ENCODE measurements at regions not wholly inside any gene's neighbourhood (a gene's known extent, or its start where the extent isn't known, plus 50 kb on each side); places are given as distances from the start of the nearest gene placed in this dataset.
"Not testable (repeated sequence)": the region's sequence is repeated elsewhere in the genome, so short reads cannot be mapped to it uniquely, and the experiment has no call there.

- no peak for ATAC-seq
- Histone ChIP-seq H3K9me3 (no peaks in the 10 kb centered on the region), H3K27me3 (no peaks in the 10 kb centered on the region), H3K27ac (no peak overlapping the region), H3K4me3 (no peak overlapping the region), H3K36me3 (no peaks in the 10 kb centered on the region), H3K4me1 (no peaks in the 10 kb centered on the region)
- TF ChIP-seq CTCF (IDR thresholded peaks at IDR 0.05) (no peak), POLR2A (IDR thresholded peaks at IDR 0.05) (no peak), EP300 (IDR thresholded peaks at IDR 0.05) (no peak), POLR2AphosphoS5 (IDR thresholded peaks at IDR 0.05) (no peak)
- WGBS, 2 donors (ENCODE audit: low coverage in 1 of 2) = 57 to 89% methylated on average over 5 to 7 of the region's 7 CpGs
These were observed 88.9 kb downstream of the MOGAT1 start for GRCh38 chr2:222760301-222760897.

GRCh38 chr2:222761888-222762287 is 90.4 kb downstream of the MOGAT1 start:
- TF ChIP-seq POLR2AphosphoS5 (IDR thresholded peaks at IDR 0.05) (no peak), EP300 (IDR thresholded peaks at IDR 0.05) (no peak), CTCF (IDR thresholded peaks at IDR 0.05) (no peak), POLR2A (IDR thresholded peaks at IDR 0.05) (no peak)
- no peaks in the 10 kb centered on the region for H3K9me3 ChIP-seq
- no peaks in the 10 kb centered on the region for H3K27me3 ChIP-seq
- ATAC-seq = no peak
- no peaks in the 10 kb centered on the region for H3K36me3 ChIP-seq
- 80 to 97% methylated on average over 1 to 3 of the region's 3 CpGs for WGBS, 2 donors (ENCODE audit: low coverage in 1 of 2)
- no peaks in the 10 kb centered on the region for H3K4me1 ChIP-seq
- no peak overlapping the region for H3K27ac ChIP-seq
- H3K4me3 ChIP-seq = no peak overlapping the region

- no peaks in the 10 kb centered on the region for H3K27me3 ChIP-seq
- no peak overlapping the region for H3K27ac ChIP-seq
- 56 to 71% methylated on average over 2 of the region's 2 CpGs for WGBS, 2 donors (ENCODE audit: low coverage in 1 of 2)
- H3K36me3 ChIP-seq = no peaks in the 10 kb centered on the region
- H3K4me1 ChIP-seq = no peaks in the 10 kb centered on the region
- ATAC-seq = no peak
- H3K9me3 ChIP-seq = no peaks in the 10 kb centered on the region
- TF ChIP-seq POLR2AphosphoS5 (IDR thresholded peaks at IDR 0.05) (no peak), POLR2A (IDR thresholded peaks at IDR 0.05) (no peak), EP300 (IDR thresholded peaks at IDR 0.05) (no peak), CTCF (IDR thresholded peaks at IDR 0.05) (no peak)
- H3K4me3 ChIP-seq = no peak overlapping the region
These were observed 90.9 kb downstream of the MOGAT1 start for GRCh38 chr2:222762342-222762741.

- not testable (repeated sequence) for H3K36me3 ChIP-seq, H3K4me3 ChIP-seq, ATAC-seq, H3K27ac ChIP-seq, H3K27me3 ChIP-seq, H3K9me3 ChIP-seq, H3K4me1 ChIP-seq
- 65 to 100% methylated on average over 3 to 5 of the region's 5 CpGs for WGBS, 2 donors (ENCODE audit: low coverage in 1 of 2)
These were observed 94.4 kb downstream of the MOGAT1 start for GRCh38 chr2:222765883-222766282.

DNA sequence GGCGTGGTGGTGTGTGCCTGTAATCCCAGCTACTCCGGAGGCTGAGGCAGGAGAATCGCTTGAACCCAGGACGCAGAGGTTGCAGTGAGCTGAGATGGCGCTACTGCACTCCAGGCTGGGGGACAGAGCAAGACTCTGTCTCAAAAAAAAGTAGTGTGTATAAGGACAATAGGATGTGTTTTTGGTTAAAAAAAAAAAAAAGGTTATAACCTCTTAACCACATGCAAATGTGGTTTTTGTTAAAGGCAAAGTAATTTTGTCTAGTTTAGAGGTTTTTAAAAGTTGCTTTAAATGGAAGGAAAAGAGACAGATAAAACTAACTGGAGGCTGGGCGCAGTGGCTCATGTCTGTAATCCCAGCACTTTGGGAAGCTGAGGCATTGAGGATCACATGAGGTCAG is 92.8 kb upstream of the ACSL3 start:
- not testable (repeated sequence) for H3K4me1 ChIP-seq, ATAC-seq, H3K36me3 ChIP-seq, H3K27ac ChIP-seq, H3K27me3 ChIP-seq, H3K9me3 ChIP-seq, H3K4me3 ChIP-seq
- 85 to 100% methylated on average over 1 to 6 of the region's 6 CpGs for WGBS, 2 donors (ENCODE audit: low coverage in 1 of 2)

DNA sequence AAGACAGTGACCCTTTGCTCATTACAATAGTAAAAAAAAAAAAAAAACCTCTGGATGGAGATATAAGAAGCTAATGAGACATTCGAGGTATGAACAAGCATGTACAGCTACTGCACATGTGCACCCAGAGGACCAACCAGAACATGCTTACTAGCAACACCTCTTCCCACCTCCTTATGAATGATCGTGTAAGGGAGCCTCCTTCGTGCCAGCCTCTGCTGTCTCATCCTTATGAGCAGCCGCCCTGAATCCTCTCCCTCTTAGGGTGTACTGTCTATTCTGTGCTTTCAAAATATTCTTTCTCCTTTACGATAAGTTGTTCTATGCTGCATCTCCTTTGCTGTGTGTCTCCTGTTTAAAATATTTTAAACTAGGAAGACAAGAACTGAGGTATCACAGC is 91.4 kb upstream of the ACSL3 start:
- Histone ChIP-seq H3K36me3 (no peaks in the 10 kb centered on the region), H3K27me3 (no peaks in the 10 kb centered on the region), H3K4me1 (no peaks in the 10 kb centered on the region), H3K27ac (no peak overlapping the region), H3K4me3 (no peak overlapping the region), H3K9me3 (no peaks in the 10 kb centered on the region)
- TF ChIP-seq POLR2AphosphoS5 (IDR thresholded peaks at IDR 0.05) = no peak
- TF ChIP-seq EP300 (IDR thresholded peaks at IDR 0.05) = no peak
- TF ChIP-seq CTCF (IDR thresholded peaks at IDR 0.05) = no peak
- no peak for TF ChIP-seq POLR2A (IDR thresholded peaks at IDR 0.05)
- WGBS, 2 donors (ENCODE audit: low coverage in 1 of 2) = 72 to 74% methylated on average over 5 of the region's 5 CpGs
- ATAC-seq = no peak
